GM12873 (cell line): ENCODE measurements at regions not wholly inside any gene's neighbourhood (a gene's known extent, or its start where the extent isn't known, plus 50 kb on each side); places are given as distances from the start of the nearest gene placed in this dataset.

Experiments used
- CTCF ChIP-seq: IDR thresholded peaks from 2 replicates; pipeline ENCODE4 v1.5.1; 2012; ENCODE audit warnings: low read depth, mild to moderate bottlenecking, moderate library complexity, low read length, control low read depth; ENCODE audit not compliant: insufficient read depth; ENCODE audit errors: missing control alignments

DNA sequence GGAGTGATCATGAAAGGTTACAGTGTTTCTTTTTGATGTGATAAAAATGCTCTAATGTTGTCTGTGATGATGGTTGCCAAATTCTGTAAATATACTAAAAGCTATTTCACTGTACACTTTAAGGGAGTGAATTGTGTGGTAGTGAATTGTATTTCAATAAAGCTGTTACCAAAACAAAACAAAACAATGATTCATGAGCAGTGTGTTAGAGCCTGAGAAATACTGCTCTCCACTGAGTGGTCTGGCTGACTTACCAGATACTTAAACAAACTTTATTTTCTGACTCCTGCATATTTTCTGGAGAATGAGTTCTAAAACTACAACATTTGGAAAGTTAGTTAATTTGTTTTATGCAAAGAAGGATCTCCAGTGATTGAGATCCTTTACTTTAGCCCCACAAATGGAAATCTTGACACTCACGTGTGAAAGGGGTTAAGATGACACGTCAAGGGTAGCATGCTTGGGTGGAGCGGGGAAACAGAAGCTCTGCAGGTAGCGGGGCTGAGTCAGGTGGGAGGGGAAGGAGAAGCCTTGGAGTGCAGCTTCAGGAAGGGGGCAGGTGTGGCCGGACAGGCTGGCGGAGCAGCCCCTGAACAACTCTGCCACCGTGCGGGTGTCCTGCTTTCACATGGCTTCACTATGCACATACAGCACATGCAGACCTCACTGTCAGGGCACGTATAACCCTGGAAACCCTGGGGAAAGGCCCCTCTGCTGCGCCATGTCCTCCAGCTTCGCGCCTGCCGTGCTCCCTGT is 256.7 kb downstream of the IRX1 start:
- no peak for TF ChIP-seq CTCF

DNA sequence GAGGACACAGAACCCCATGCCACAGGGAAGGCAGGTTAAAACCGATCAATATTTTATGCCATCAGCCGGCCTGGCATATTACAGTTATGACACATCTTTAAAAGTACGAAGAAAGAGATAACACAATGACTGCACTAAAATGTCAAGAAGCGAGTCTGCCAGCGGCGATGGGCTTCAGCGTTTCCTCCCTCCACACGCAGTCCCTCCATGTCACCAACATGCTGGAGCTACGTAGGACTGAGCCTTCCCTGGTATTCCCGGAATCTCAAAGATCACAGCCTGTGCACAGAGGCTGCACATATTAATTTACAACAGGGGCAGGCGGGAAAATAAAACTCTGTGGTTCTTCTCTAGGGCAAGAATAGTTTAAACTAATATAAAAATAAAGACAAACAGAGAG is 257.7 kb downstream of the IRX1 start:
- no peak for TF ChIP-seq CTCF

- no peak for TF ChIP-seq CTCF
Observed at GRCh38 chr5:3854188-3854821, 258.7 kb downstream of the IRX1 start.

- TF ChIP-seq CTCF = no peak
Observed at GRCh38 chr5:3856036-3856435, 260.4 kb downstream of the IRX1 start.

DNA sequence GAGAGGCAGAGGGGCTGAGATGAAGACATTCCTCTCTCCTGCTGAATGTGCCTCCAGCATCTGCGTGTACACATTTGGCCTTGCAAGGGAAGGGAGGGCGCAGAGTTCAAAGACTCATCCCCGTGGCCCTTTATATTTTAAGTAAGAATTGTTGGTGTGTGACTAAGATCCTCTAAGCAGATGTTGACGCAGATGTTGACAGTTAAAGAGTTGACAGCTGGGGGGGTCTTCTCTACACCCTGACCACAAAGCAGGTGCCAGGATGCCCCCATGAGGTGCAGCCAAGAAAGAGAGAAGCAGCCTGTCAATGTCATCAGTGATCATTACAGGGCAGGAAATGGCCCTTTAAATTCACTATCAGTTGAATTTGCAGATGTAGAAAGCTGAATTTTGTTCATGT is 262.9 kb downstream of the IRX1 start:
- TF ChIP-seq CTCF = no peak

DNA sequence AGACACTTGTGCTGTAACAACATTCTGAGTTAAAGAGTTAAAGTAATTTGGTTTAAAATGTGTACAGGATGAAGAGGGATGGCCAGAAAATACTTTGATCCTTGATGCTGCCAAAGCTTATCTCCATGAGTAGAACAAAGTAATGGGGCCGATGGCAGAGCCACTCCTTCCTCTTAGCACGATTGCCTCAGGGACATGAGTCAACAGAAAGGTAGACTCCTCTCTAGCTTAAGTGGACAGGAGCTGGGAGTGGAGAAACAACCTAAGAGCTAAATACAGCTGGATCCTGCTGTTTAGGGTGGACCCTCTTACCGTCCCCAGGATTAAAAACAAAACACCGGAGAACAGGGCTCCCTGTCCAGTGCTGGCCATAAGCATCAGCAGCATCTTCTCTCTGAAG is 267.3 kb downstream of the IRX1 start:
- no peak for TF ChIP-seq CTCF

- no peak for TF ChIP-seq CTCF
Observed at GRCh38 chr5:3875144-3875543, 279.5 kb downstream of the IRX1 start.
